ENCODE measurements at regions not wholly inside any gene's neighbourhood (a gene's known extent, or its start where the extent isn't known, plus 50 kb on each side); places are given as distances from the start of the nearest gene placed in this dataset.

DNA sequence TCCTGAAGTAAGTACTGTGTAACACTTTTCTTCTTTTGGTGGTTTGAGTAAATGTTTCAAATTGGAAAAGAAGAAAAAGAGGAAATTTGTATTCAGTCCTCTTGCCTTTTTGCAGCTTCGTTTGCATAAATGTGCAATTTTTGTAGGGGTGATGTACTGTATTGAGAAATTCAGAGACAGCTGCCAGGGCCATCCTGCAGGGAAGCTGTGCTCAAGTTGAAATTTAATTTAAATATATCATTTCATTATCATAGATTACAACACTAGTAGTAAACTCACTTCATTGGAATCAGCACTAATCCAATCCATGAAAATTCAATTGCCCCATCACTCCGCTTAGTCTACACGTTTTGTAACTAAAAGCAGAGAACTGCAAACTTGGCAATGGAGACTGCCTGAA is 415.4 kb downstream of the DNAJB9 start:
- TF ChIP-seq POLR2A (IDR thresholded peaks at IDR 0.05; ENCODE audit: low read depth, low read length) = no peak
- TF ChIP-seq, protein P1, sequence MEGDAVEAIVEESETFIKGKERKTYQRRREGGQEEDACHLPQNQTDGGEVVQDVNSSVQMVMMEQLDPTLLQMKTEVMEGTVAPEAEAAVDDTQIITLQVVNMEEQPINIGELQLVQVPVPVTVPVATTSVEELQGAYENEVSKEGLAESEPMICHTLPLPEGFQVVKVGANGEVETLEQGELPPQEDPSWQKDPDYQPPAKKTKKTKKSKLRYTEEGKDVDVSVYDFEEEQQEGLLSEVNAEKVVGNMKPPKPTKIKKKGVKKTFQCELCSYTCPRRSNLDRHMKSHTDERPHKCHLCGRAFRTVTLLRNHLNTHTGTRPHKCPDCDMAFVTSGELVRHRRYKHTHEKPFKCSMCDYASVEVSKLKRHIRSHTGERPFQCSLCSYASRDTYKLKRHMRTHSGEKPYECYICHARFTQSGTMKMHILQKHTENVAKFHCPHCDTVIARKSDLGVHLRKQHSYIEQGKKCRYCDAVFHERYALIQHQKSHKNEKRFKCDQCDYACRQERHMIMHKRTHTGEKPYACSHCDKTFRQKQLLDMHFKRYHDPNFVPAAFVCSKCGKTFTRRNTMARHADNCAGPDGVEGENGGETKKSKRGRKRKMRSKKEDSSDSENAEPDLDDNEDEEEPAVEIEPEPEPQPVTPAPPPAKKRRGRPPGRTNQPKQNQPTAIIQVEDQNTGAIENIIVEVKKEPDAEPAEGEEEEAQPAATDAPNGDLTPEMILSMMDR (IDR thresholded peaks at IDR 0.05 in 2 of 3, conservative IDR thresholded peaks at IDR 0.05 in 1 of 3; ENCODE audit: control insufficient read depth in 2 of 3, extremely low read depth in 1 of 3, insufficient read depth in 1 of 3, low read depth in 3 of 3, low read length in 3 of 3) = no peak
- no peak for TF ChIP-seq ATF3 (IDR thresholded peaks at IDR 0.05; ENCODE audit: borderline replicate concordance, extremely low read depth, low read depth, low read length)
- TF ChIP-seq TARDBP (IDR thresholded peaks at IDR 0.05; ENCODE audit: borderline replicate concordance) = no peak
- TF ChIP-seq GATAD2B (conservative IDR thresholded peaks at IDR 0.05; ENCODE audit: low read depth) = no peak
- no peak for TF ChIP-seq ZNF24 (IDR thresholded peaks at IDR 0.05)
- no peak for TF ChIP-seq IKZF1 (conservative IDR thresholded peaks at IDR 0.05)
- no peak for TF ChIP-seq TCF12 (IDR thresholded peaks at IDR 0.05; ENCODE audit: low read depth, low read length)
- TF ChIP-seq PBX3 (IDR thresholded peaks at IDR 0.05; ENCODE audit: insufficient replicate concordance, low read depth, low read length) = no peak
- no peak for TF ChIP-seq POLR2AphosphoS5 (IDR thresholded peaks at IDR 0.05; ENCODE audit: low read length)
- no peak for TF ChIP-seq SIN3A (IDR thresholded peaks at IDR 0.05; ENCODE audit: low read depth, low read length)
- TF ChIP-seq ZSCAN29 (IDR thresholded peaks at IDR 0.05) = no peak
- TF ChIP-seq EGR1 (IDR thresholded peaks at IDR 0.05; ENCODE audit: borderline replicate concordance in 1 of 2, low read depth in 2 of 2, low read length in 2 of 2) = no peak
- no peak for TF ChIP-seq TBL1XR1 (IDR thresholded peaks at IDR 0.05; ENCODE audit: low read depth, low read length)
